Osteoblast (primary cell): ENCODE measurements at regions not wholly inside any gene's neighbourhood (a gene's known extent, or its start where the extent isn't known, plus 50 kb on each side); places are given as distances from the start of the nearest gene placed in this dataset.

Experiments
- DNase-seq: peaks from one replicate; pipeline ENCODE4 v3.0.0; 2011; ENCODE audit warnings: low spot score, mixed read lengths; ENCODE audit not compliant: insufficient read length; ENCODE audit errors: missing footprints
- H2AFZ ChIP-seq: 2 replicates; pipeline ENCODE4 v1.6.0; 2011; ENCODE audit warnings: mild to moderate bottlenecking, low read length
- H3K27ac ChIP-seq: 2 replicates; pipeline ENCODE4 v1.5.1; 2011; ENCODE audit warnings: mild to moderate bottlenecking, low read depth, low read length, moderate library complexity
- H3K27me3 ChIP-seq: 2 replicates; pipeline ENCODE4 v1.6.0; 2012; ENCODE audit warnings: mild to moderate bottlenecking, control low read depth, inconsistent platforms, low read length, moderate library complexity; ENCODE audit not compliant: insufficient read depth
- H3K36me3 ChIP-seq: 2 replicates; pipeline ENCODE4 v1.5.1; 2011; ENCODE audit warnings: mild to moderate bottlenecking, low read length, control low read depth, moderate library complexity; ENCODE audit not compliant: insufficient read depth
- H3K4me1 ChIP-seq: 2 replicates; pipeline ENCODE4 v1.5.1; 2011; ENCODE audit warnings: mild to moderate bottlenecking, low read length, control low read depth, moderate library complexity; ENCODE audit not compliant: insufficient read depth
- H3K4me2 ChIP-seq: 2 replicates; pipeline ENCODE4 v1.6.0; 2011; ENCODE audit warnings: mild to moderate bottlenecking, low read length; ENCODE audit not compliant: insufficient read depth
- H3K4me3 ChIP-seq: fragments of 200-600 bp; sonication (generic); 3 replicates; pipeline ENCODE4 v1.5.1; 2012; ENCODE audit warnings: mild to moderate bottlenecking, low read length, inconsistent platforms; ENCODE audit not compliant: insufficient read depth
- H3K79me2 ChIP-seq: 2 replicates; pipeline ENCODE4 v1.6.0; 2012; ENCODE audit warnings: mild to moderate bottlenecking, low read length, control low read depth, inconsistent platforms; ENCODE audit not compliant: insufficient read depth
- H3K9me3 ChIP-seq: 2 replicates; pipeline ENCODE4 v1.5.1; 2011; ENCODE audit warnings: low read depth, low read length, control low read depth
- H4K20me1 ChIP-seq: 2 replicates; pipeline ENCODE4 v1.6.0; 2012; ENCODE audit warnings: mild to moderate bottlenecking, low read length, control low read depth; ENCODE audit not compliant: insufficient read depth
- CTCF ChIP-seq: IDR thresholded peaks from 2 replicates; pipeline ENCODE4 v1.5.1; 2011; ENCODE audit warnings: mild to moderate bottlenecking, low read depth, low read length, moderate library complexity; ENCODE audit errors: extremely low read depth

DNA sequence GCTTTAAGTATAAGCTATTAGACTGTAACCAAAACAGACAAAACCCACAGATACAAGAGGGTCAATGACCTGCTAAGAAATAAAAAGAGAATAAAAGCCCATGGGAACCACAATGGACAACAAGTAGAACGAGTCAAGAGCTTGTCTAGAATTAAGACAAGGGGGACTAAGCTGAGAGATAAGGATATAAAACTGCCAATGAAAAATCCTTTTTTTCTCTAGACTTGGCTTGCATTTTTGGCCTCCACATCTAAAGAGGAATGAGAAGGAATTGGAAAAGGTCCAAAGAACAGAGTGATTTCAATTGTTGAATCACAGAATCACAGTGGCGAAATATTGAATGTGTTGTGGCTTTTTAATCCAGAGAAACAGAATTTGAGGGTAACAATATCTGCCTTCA lies 135.7 kb downstream of the QDPR start:
- DNase-seq, result peak; percentile 43
- TF ChIP-seq CTCF, result no peak
- Histone ChIP-seq H3K36me3 (no peaks in the 10 kb centered on the region), H3K9me3 (no peaks in the 10 kb centered on the region), H3K79me2 (no peaks in the 10 kb centered on the region), H3K4me3 (no peak overlapping the region), H3K4me1 (no peaks in the 10 kb centered on the region), H3K27ac (no peak overlapping the region), H4K20me1 (no peaks in the 10 kb centered on the region), H3K27me3 (peaks cover 17% of the 10 kb centered on the region), H3K4me2 (no peak overlapping the region), H2AFZ (no peak overlapping the region)

- Histone ChIP-seq H3K27ac (no peak overlapping the region), H3K4me3 (no peak overlapping the region), H3K27me3 (peaks cover 25% of the 10 kb centered on the region), H3K9me3 (no peaks in the 10 kb centered on the region), H4K20me1 (no peaks in the 10 kb centered on the region), H3K4me1 (no peaks in the 10 kb centered on the region), H2AFZ (no peak overlapping the region), H3K4me2 (no peak overlapping the region), H3K79me2 (no peaks in the 10 kb centered on the region), H3K36me3 (no peaks in the 10 kb centered on the region)
- TF ChIP-seq CTCF, result no peak
- no peak for DNase-seq
Observed at GRCh38 chr4:17373666-17374065, 138.2 kb downstream of the QDPR start.

DNA sequence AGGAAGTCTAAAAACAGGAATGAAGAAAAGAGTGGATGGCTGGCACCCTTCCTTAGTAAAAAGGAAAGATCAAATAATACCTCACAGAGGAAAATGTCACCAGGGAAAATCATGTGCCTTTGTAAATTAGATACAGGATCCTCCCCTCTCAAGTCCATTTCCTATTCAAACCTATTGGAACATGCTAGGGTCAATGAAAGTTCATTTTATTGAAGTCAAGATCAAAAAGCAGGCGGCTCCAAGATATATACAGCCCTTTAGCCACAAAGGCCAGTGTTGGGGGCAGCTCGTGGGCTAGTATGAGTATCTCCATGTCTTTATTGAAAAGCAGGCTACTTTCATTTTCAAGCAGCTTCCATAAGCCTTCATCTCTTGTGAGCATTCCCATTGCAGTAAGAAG lies 141.1 kb downstream of the QDPR start:
- no peaks in the 10 kb centered on the region for H3K9me3 ChIP-seq
- H3K4me2 ChIP-seq, result peak overlapping the region; percentile 32
- TF ChIP-seq CTCF, result no peak
- H3K27me3 ChIP-seq, result peaks cover 21% of the 10 kb centered on the region
- H3K4me3 ChIP-seq, result no peak overlapping the region
- no peak overlapping the region for H2AFZ ChIP-seq
- H4K20me1 ChIP-seq, result no peaks in the 10 kb centered on the region
- H3K36me3 ChIP-seq, result no peaks in the 10 kb centered on the region
- no peaks in the 10 kb centered on the region for H3K4me1 ChIP-seq
- no peak overlapping the region for H3K27ac ChIP-seq
- no peak for DNase-seq
- no peaks in the 10 kb centered on the region for H3K79me2 ChIP-seq

DNA sequence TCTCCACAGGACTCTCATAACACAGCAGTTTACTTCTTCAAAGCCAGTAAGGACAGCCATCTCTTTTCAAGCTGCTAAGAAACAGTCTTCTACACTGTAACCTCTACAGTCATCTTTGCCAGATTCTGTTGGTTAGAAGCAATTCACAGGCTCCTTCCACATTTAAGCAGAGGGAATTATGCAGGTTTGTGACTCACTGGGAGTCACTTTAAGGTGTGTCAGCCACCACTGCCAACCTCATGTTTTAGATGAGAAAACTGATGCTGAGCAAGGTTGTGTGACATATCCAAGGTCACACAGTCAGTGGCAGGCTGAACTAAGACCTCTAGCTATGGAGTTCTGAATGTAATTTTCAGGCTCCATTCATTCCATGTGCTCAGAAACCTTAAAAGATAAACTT lies 143.5 kb downstream of the QDPR start:
- H3K4me1 ChIP-seq, result no peaks in the 10 kb centered on the region
- peaks cover 32% of the 10 kb centered on the region for H3K27me3 ChIP-seq
- no peaks in the 10 kb centered on the region for H3K9me3 ChIP-seq
- no peak overlapping the region for H3K4me3 ChIP-seq
- no peaks in the 10 kb centered on the region for H3K36me3 ChIP-seq
- no peak overlapping the region for H2AFZ ChIP-seq
- no peaks in the 10 kb centered on the region for H4K20me1 ChIP-seq
- no peak overlapping the region for H3K4me2 ChIP-seq
- no peak for TF ChIP-seq CTCF
- no peak overlapping the region for H3K27ac ChIP-seq
- H3K79me2 ChIP-seq, result no peaks in the 10 kb centered on the region
- DNase-seq, result no peak
